GM19452 (cell line): ENCODE measurements at regions not wholly inside any gene's neighbourhood (a gene's known extent, or its start where the extent isn't known, plus 50 kb on each side); places are given as distances from the start of the nearest gene placed in this dataset.

ENCODE experiments used
- ATAC-seq: cut with Tn5 transposase; IDR thresholded peaks from one replicate; pipeline ENCODE4 v1.9.1; 2021; ENCODE audit not compliant: unreplicated experiment

DNA sequence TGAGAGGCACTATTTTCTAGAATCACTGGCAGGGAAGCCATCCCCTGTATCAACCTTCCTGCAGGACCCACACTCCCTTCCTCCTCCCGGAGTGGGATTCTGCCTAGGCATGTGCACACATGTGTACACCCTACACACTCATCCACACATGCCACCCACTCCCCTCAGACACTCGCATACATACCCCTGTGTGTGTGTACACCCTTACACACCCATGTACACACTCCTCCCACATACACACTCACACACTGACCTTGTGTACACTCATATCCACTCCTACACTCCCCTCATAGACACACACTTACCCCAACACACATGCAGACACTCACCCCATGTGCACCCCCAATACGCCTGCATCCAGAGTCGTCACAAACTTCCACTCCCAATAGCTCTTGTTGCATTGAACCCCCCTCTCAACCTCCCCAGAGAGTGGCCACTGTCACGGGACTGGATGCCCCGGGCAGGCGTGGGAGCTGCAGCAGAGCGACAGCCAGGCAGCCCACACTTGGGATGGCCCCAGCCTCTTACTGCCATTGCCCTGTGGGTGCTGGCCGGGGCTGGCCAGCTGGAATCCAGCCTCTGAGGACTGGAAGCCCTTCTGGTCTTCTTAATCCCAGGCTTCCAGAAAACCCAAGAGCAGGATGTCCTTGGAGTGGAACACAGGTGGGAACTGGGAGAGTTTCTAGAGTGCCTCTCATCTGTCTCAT is 251.0 kb downstream of the LOXHD1 start:
- ATAC-seq, result no peak

DNA sequence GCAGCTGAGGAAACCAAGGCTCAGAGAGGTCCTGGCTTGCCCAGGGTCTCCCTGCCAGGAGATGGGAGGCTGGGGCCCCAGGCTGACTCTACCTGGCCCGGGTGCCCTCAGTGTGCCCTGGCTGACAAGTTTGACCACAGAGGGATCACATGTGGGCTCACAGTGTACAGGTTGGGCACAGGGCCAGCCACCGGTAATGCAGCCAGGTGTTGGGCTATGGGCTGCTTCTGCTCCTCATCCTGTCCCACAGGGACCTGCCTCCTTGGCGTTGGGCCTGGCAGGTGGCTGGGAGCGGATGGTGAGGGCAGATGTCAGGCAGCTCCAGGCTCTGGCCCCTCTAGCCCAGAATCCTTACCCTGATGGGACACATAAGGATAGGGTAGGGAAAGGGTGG is 250.5 kb downstream of the LOXHD1 start:
- no peak for ATAC-seq

DNA sequence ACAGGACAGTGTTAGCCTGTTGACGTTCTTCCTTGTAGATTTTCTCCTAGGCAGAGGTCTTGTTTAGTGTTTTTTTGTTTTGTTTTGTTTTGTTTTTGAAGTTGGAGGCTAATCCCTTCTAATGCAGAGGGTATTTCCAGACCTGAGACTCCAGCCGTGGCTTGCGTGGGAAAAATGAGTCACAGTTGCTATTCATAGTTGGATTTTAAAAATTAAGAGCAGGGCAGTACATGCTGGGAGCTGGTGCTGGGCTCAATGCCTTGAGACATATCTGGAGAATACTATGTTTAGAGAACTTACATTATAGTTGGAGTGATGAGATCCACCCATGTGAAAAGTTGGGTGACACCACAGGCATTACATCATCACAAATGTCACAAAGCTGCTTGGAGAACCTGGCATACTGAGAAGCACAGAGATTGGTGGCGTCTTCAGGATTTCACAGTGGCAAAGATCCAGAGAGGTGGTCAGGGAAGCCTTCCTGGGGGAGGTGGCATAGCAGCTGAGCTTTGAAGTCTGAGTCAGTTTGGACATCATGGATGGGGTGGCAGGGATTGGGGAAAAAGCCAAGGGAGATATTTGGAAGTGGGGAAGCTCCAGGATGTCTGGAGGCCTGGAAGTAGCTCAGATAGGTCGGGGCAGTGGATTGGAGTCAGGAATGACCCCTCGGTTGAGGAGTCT is 249.4 kb downstream of the LOXHD1 start:
- no peak for ATAC-seq

DNA sequence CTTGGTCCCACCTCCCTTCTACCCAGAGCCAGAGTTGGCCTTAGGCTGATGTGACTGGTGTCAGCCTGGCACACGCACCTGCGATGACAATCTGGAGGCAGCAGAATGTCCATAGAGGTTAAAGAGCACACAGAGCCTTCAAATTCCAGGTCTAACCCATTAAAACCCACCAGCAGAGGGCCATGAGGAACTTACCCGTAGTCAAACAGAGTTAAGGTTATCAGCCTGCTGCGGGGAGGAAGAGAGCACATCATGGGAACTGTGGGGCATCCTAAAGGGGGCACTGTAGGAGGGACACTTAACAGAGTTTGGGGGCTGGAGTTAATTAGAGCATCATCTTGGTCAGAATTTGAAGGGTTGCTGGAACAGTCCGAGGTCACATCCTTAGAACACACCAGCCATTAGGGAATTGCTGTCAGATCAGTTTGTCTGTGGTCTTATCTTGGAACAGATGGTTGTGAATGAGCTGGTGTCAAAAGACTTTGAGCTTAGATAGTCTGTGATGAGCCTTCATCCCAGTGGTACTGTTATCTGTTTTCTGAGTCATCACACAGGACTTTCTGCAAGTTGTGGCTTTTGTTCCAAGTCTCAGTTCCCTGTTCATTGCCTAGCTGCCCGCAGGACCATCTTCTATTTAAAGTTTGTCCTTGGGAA is 248.6 kb downstream of the LOXHD1 start:
- no peak for ATAC-seq

DNA sequence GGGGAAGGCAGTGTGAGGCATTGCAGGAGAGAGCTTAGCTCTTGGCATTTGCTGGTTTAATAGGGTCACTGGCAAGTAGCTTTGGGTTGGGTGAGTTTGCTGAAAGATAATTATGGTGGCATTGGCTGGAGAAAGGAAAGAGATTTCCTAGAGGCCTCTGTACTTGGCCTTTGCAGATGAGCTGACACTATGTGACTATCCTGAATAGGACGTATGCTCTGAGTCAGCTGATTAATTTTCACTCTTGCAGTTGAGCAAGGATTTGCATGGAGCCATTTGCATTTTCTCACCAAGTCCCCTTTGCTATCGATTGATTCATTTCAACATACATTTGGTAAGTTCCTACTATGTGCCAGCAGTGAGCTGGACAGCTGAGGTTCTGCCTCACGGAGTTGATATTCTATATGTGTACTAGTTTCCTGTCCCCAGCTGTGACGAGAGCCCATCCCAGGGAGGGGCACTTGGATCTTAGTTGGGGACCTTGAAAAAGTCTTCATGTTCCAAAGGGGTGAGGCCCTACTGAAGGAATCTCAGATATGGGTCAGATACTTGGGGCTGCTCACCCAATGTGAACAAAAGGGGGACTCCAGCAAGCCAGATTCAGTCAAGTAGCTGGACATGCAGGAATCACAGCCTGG is 245.7 kb downstream of the LOXHD1 start:
- ATAC-seq, result no peak

DNA sequence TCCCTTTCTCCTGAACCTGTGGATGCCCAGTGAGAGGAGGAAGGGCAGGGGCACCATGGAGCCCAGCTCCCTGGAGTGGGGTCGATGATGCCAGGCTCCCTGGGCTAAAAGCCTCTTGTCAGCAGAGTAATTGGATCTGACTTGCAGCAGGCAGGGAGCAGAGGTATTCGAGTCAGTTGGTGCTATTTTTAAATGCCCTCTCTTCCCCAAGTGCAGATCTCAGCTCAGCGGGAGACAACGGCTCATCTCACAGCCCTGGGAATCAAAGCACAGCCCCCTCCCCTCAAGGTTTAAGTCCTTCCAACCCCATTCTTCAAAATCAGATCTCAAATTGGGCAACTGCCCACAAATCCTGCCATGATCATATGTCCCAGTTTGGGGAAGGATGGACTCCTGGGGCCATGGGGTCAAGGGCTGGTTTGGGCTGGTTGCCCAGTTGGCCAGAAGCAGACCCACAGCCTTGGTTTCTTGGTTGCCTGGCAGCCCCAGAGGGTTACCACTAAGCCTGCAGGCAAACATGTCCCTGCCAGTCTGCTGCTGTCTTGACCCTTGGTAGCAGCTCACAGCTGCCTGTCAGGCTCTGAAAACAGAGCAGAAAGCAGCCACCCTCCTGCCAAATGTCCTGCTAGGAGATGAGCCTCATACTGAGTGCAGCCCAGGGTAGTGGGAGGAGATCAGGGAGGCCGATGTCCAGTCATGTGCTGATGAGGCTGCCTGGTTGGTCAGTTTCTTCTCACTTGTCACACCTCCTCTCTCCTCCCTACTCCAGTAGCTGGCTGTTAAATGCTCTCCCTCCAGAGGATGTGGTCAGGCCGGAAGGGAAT is 244.9 kb downstream of the LOXHD1 start:
- ATAC-seq, result no peak

DNA sequence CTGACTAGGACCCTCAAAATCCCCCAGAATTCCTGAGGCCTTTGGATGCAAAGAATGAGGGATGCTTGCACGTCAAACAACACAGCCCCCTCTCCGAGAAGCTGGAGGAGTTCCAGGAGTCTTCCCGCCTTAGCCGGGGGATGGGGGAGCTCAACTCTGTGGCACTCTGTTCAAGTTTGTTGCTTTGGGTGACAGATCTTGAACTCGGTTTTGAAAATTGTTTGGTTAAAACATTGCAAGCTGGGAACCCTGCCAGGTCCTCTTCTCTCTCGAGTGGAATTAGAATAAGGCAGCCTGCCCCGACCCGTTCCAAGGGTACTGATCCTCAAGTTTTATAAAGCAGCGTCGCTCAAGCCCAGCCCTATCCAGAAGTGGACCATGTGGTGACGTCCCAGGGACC is 244.1 kb downstream of the LOXHD1 start:
- ATAC-seq, result no peak

DNA sequence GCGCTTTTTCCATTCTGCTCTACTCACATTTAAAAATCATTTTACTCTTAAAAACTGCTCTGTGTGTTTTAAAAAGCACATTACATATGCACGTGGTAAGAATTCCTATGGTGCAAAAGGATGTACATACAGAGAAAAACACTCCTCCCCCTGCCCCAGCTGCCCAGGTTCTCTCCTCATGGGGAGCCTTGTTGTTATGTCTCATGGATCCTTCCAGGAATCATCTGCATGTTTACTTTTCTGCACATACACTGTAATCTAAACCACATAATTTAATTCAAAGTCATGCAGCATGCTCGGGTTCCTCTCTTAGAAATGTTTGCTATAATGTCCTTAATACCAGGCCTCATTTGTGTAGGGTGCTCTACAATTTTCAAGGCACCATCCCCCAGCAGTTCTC is 243.3 kb downstream of the LOXHD1 start:
- ATAC-seq, result no peak

DNA sequence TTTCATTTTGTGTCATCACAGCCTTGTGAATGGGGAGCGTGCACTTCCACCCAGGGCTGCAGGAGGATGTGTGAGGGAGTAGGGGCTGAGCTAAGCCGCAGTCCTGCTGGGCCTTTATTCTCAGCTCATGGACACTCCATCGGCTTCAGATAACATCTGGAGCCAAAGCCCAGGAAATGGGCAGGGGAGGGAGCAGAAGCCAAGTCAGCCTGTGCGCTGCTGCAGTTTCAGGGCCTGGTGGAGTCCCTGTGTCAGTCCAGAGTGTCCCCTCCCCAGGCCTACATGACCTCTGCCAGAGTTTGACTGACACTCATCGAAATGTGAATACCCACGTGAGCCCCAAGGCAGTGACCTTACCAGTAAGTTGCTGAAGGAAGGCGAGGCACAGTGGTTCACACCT is 242.2 kb downstream of the LOXHD1 start:
- no peak for ATAC-seq

DNA sequence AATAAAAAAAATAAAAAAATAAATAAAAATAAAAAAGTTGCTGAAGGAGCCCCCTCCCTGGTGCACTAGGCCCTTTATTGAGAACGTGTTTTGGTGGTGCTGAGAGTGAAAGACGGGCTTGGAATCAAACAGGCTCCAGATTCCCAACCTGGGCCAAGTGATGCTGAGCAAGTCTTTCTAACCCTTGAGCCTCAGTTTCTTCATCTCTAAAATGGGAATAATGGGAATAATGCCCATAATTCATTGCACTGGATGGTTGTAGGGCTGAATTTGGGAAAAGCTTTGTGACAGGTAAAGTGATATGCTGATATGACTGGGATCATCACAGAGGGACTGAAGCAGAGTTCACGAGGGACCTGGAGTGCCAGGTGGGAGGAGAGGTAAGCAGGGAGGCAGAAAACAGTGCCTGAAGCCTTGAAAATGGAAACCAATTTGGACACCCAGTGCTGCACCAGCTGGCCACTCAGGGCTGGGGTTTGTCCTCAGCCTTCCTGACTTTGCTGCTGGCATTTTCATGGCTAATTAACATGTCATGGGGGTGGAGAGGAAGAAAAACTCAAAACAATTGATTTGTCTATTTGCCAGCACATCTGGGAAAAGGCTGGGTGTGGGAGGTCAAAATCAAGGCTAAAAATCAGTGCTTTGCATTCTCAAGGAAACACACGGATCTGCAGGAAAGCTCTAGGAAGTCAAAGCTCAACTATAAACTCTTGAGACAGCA is 241.3 kb downstream of the LOXHD1 start:
- ATAC-seq, result no peak

DNA sequence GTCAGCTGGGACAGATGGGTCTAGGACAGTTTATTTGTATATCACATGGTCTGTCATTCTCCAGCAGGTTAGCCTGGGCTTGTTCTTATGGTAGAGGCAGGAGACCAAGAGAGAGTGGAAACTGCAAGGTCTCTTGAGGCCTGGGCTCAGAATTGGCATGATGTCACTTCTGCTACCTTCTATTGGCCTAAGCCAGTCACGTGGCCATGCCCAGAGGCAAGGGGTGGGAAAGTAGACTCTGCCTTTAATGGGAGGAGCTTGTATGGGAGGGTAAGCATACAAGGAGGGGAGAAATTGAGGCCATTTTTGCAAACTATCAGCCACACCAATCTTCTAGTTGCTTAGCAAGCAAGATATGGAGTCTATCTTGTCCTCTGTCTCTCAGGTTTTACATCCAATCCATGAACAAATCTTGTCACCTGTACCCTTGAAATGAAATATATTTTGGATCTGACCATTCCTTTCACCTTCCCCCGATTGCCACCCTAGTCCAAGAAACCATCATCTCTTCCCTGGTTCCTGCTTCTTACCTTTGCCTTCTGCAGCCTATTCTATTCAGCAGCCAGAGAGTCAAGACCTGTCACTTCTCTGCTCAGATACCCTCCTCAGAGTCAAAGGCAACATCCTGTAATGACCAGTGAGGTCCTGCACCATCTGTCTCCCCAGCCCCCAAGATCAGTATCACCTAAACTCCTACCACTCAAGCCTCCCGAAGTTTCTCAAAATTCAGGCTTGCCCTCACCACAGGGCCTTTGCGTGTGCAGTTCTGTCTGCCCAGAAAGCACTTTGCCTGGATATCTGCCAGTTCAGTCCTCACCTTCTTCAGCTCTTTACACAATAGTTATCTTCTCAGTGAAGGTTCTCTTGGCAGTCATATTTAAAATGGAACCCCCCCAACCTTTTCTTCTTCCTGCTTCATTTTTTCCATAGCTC is 240.0 kb downstream of the LOXHD1 start:
- no peak for ATAC-seq

DNA sequence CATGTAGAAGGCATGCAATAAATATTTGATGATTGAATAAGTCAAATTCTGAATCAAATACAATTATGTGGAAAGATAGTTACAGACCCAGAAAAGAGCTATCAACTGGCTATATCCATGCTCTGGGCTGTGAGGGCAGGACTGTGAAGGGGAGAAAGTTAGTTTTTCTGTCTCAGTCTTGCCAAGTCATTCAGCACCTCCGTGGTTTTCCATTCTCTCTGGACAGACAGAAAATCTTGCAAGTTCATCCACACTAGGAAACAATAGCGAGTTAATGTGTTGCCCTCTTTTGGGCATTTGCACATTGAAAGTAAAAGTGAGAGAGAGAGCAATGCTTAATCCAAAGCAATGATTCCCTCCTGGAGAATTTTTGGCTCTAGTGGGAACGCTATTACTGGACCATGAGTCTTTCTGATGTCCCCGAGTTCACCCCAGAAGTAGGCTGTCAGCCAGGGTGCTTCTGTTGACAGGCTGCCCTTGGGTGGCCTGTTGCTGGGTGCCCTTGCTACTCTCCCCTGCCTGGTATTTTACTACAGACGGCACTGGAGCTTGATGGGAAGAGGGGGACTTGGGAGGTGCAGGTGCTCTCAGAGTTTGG is 238.3 kb downstream of the LOXHD1 start:
- no peak for ATAC-seq

DNA sequence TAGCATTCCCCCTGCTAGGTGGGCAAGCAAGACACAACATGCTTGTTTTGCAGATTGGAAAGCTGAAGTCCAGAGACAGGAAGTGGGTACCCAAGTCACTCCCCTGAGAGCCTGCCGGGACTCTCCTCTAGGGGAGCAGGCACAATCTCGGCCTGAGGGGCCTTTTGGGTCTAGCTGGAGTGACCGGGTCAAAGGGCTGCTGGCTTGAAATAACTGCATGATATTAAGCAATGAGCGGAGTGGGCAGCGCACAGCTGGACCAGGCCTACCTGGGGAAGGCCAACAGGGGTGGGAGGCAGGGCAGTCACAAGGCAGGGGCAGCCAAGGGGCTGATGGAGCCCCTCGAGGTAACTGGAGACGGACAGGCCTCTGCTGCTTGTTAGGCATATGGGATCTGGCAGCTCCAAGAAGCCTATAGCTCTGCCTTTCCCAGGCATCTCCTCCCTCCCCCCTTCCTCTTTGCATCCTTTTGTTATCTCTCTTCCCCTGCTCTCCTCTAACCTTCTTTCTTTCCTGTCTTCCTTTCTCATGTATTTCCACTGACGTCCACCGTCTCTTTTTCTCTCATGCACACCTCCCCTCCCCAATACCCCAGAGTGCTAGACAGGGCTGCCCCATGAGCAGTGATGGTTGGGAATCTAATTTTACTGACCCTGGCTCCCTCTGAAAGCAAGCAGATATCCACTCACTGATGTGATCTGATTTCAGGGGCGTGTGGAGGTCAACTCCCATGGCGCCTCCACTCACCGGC is 237.5 kb downstream of the LOXHD1 start:
- no peak for ATAC-seq

DNA sequence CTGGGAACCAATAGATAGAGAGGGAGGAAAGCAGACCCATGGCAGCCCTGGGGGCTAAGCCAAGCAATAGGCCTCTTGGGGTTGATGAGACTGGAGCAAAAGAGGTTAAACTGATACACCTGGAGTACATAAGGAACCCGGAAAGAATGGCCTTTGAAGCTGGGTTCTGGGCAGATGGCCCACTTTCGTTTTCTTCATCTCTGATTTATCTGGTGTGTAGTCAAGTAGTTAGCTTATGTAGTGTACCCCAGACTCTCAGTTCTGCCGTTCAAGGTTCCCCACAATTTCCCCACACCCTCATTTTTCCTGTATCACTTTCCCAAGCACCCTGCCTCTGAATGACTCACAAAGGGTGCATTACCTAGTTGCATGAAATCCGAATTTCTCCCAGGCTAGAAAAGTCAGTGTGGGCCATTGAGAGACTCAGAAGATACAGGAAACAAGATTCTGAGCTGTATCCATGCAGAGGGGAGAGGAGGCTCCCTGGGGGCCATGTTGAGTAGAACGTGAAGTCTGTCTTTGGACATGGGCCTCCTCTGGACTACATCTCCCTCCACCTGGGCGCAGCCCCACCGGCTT is 235.0 kb downstream of the LOXHD1 start:
- ATAC-seq, result no peak

DNA sequence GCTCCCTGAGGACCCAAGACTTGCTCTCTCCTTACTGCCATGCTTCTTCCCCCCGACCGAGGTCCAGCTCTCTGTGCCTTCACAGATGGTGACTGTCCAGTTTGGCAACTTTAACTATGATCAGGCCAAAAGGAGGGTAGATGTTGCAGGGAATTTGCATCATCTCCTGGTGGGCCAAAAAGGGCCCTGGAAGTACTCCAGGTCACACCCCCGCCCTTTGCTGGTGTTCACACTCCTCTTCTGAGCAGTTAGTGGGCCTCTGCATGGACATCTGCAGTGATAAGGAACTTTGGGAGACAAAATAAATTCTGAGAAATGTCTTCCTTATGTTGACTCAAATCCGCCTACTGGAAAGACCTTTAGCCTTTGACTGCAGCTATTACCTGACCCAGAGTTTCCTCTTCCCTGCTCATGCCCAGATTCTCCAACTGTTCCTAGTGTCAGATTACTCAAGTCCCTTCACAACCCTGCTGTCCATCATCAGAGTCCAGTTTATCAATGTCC is 234.4 kb downstream of the LOXHD1 start:
- ATAC-seq, result no peak

DNA sequence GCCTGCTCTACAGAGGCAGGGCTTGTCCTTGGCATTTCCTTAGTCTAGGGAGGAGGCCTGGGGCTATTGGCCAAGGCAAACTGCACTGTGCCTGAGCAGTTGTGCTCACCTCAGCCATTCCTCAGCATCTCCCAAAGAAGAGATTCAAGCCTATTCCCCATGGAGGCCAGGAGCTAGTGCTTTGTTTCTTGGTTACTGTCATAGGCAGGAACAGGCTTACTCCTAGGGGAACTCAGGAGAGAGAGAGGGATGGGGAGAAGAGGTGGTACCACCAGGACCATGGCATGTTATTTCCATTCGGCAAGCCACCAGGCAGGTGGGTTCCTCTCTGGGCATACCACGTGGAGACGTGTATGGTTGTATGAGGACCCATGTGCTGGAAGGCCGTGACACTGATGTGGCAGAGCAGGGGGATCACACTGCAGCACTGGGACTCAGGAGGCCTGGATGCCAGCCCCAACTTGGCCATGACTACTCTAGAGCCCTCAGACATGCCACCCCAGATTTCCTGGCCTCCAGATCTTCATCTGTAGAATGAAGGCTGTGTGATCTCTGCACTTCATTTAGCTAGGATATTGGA is 233.7 kb downstream of the LOXHD1 start:
- ATAC-seq, result no peak

DNA sequence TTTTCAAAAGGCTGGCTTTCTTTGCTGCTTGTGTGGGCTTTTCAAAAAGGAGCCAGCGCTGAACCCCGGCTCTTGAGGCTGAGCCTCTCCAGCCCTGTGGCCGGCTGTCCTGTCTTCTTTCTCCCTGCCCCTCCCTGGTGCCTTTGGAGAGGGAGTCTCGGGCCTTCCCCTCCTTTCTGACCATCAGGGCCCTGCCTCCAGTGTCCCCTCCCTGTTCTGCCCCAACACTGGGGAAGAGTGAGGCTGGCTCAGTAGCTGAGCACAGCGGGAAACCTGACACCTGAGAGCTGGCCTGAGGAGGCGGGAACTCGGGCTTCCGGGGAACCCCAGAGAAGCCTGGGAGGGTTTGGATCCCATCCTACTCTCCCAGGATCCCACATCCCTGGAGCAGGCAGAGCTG is 232.1 kb downstream of the LOXHD1 start:
- ATAC-seq, result no peak
